GM21515 (cell line): ENCODE measurements at regions not wholly inside any gene's neighbourhood (a gene's known extent, or its start where the extent isn't known, plus 50 kb on each side); places are given as distances from the start of the nearest gene placed in this dataset.
"Not testable (repeated sequence)": the region's sequence is repeated elsewhere in the genome, so short reads cannot be mapped to it uniquely, and the experiment has no call there.

Experiments
- ATAC-seq: cut with Tn5 transposase; IDR thresholded peaks from one replicate; pipeline ENCODE4 v1.9.1; 2021; ENCODE audit not compliant: unreplicated experiment

DNA sequence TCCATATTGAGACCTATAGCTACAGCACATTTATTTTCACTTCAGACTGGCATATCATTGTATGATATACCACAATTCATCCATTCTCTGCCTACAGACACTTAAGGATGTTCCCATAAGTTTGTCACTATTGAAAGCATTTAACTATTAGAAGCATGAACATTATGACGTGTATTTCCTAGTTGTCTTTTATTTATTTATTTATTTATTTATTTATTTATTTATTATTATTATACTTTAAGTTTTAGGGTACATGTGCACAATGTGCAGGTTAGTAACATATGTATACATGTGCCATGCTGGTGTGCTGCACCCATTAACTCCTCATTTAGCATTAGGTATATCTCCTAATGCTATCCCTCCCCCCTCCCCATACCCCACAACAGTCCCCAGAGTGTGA is 448.0 kb downstream of the TMEM232 start:
- ATAC-seq: not testable (repeated sequence)

DNA sequence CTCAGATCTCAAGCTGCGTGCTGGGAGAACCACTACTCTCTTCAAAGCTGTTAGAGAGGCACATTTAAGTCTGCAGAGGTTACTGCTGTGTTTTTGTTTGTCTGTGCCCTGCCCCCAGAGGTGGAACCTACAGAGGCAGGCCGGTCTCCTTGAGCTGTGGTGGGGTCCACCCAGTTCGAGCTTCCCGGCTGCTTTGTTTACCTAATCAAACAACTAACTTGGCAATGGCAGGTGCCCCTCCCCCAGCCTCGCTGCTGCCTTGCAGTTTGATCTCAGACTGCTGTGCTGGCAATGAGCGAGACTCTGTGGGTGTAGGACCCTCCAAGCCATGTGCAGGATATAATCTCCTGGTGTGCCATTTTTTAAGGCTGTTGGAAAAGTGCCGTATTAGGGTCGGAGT is 442.4 kb downstream of the TMEM232 start:
- ATAC-seq: not testable (repeated sequence)

DNA sequence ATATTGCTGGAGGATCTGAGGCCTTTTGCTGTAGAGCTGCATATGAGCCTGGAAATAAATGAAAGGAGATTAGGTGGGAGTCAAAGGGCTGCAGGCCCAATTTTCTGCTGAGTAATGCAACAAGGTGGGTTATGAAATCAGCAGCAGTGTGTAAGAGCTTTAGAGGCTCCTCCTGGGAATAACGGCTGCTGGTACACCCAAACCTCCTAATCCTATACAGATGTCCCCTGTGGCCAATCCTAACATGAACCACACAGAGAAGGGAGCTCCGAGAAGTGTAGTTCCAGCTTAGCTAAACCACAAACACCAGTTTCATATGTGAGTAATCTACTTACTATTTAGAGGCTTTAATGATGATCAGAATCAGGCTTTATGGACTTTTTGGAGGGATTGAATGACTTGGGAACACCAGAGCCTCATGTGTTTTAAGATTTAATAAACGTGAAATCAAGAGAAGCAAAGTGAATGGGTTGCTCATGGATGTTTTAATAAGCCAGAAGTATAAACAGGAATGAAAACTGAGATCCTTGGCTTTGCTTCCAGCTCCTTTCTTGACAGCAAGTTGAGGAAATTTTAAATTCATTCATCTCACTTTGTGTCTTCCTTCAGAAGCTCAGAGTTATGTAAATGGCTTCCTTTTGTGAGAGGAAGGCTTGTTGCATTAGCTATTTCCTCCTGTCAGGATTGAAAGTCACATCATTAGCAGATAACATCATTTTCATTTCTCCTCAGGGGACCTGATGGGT is 437.5 kb downstream of the TMEM232 start:
- no peak for ATAC-seq

DNA sequence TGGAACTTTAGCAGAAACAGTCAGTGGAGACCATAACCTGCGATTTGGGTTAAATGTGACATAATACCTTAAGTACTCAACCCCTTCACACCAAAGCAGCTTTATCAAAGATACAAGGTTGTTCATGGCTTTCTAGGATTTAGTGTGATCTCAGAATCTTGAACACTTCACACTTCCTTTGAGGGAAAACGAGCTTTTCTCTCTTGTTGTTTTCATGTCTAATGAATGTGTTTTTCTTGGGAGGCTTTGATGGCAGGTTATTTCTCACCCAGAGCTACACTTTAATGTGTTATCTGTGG is 437.0 kb downstream of the TMEM232 start:
- ATAC-seq: no peak

DNA sequence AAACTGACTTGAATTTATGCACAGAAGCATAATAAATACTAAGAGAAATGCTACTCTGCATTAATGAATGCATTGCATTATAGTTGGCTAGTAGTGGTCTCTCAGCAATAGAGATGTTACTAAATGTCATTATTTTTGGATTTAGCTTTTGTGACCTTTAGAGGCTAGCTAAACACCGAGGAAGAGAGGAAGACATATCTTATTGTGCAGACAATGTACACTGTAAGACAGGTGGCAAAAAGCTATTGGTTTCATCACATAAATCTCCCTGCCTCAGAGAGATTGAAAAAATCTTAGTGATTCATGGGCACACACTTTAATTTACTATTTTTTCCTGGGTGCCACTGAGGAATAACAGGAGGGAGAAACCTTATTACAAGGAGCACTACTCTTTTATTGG is 435.9 kb downstream of the TMEM232 start:
- no peak for ATAC-seq

DNA sequence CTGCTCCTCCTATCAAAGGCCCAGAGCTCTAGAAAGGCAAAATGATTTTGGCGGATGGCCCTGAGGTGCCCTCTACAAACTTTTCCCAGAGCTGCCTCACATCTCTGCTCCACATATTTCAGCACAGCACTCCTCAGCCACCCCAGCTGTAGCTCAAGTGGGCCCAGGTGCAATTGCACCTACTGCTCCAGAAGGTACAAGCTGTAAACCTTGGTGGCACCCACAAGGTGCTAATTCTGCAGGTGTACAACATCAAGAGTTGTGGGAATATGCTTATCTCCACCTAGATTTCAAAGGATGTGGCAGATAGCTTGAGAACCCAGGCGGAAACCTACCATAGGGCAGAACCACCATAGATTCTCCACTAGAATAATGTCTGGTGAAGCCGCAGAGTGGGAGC is 432.2 kb downstream of the TMEM232 start:
- no peak for ATAC-seq

DNA sequence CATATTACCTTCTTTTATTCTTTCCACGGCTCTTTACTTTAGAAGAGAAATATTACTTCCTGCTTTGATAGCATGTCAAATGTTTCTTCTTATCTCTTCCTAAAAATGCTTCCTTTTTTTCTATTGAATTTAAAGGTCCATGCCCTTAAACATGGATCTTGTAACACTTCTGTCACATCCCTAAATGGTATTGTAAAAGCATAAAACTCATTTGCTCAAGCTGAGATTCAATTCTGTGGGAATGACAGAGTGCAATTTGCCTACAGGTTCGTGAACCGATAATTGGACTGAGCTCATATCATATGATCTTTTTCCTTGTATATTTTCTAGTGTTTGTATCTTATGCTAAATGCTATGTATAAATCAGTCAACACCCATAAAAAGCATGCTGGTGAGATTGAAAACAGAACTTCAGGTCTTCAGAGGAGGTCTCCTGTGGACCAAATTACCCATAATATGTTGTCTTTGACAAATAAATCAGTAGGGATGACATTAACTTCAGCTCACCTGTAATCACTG is 429.3 kb downstream of the TMEM232 start:
- ATAC-seq: no peak

DNA sequence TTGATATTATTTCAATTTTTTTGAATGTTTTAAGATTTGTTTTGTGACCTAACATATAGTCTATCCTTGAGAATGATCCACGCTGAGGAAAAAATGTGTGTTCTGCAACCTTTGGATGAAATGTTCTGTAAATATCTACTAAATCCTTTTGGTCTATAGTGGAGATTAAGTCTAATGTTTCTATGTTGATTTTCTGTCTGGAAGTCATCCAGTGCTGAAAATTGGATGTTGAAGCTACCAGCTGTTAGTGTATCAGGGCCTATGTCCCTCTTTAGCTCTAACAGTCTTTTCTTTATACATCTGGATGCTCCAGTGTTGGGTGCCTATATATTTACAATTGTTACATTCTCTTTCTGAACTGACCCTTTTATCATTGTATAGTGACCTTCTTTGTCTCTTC is 422.3 kb downstream of the TMEM232 start:
- ATAC-seq: no peak

DNA sequence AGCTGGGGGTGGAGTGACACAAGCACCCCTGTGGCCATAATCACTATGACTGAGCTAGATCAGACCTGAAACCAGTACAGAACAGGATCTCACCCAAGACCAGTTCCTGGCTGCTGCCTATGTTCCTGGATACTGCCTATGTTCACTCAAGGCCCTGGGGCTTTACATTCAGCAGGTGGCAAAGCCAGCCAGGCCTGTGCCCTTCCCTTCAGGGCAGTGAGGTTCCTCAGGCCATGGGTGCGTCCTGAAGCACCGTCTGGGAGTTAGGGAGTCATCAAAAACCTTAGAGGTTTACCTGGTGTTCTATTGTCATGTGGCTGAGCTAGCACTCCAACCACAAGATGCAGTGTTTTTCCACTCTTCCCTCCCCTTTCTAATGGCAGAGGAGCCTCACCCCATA is 419.8 kb downstream of the TMEM232 start:
- no peak for ATAC-seq

DNA sequence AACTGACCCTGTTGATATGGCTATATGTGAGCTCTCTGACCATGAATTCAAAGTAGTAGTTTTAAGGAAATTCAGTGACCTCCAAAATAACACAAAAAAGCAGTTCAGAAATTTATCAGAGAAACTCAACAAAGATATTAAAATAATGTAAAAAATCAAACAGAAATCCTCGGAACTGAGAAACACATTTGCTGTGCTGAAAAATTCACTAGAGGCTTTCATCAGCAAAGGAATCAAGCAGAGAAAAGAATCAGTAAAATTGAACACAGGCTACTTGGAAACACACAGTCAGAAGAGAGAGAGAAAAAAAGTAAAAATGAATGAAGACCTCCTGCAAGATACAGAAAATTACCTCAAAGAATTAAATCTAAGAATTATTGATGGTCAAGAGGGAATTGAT is 417.2 kb downstream of the TMEM232 start:
- ATAC-seq: no peak

DNA sequence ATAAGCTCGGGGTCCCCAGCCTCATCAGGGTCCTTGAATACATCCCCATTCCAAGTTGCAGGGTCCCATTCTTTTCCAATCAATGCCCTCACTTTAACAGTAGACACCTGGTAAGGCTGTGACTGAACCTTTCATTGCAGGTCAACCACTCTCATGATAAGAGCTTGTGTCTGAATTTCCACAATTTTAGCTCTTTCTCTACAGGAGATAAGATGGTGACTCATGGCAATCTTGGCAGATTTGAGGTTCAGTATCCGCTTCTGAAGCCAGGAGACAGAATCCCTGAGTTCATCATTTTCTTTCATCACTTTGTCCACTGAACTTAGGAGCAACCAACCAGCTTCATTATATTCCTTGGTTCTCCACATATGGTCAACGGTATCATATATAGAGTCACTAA is 409.9 kb downstream of the TMEM232 start:
- not testable (repeated sequence) for ATAC-seq

DNA sequence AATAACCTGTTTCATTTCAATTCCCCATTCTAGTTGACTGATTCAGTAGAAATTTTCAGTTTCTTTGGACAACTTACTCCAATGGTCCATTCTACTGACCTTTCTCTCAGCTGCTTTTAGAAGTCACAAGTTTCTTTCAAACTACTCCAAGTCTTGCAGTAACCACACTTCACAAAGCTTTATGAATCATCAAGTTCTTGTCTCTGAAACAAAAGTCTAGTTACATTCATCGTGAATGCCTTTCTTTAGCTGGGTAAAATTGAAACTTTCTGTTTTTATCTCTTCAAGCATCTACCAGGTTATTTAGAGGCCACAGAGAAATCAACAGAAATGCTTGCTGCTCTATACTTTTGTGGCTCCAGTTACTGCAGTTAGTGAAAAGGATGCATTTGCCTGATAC is 405.4 kb downstream of the TMEM232 start:
- no peak for ATAC-seq

DNA sequence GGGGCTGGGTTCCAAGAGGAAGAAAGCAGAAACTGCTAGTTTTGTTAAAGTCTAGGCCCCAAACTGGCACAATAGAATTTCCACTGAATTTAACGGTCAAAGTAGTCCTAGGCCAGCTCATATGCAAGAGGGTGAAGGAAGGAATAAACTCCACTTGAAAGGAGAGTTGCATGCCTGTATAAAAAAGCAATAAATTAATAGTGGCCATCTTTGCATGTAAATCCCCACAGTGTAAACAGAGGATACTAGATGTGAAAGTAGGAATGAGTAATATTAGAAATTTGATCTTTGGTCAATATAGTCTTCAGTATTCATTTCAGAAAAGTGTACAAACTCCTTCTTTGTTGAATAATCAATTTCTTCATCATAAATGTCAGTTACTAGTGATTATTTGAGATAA is 403.1 kb downstream of the TMEM232 start:
- ATAC-seq: no peak

DNA sequence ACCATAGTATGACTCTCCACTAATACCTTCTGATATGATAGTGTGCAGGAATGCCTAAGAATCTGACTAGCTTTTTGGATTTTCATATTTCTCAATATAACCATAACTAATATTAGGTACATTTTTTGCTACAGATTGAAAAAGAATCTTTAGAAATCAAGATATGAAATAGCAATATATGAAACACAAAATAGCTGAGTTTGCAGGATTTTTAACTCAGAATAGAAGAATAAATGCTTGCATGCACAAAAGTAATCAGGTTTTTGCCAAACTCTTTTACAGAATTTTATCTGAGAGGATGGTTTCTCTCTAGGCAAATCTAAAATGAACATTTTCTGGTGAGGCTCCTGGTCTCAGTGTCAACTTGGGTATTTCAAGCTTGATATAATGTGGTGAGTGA is 402.6 kb downstream of the TMEM232 start:
- no peak for ATAC-seq

DNA sequence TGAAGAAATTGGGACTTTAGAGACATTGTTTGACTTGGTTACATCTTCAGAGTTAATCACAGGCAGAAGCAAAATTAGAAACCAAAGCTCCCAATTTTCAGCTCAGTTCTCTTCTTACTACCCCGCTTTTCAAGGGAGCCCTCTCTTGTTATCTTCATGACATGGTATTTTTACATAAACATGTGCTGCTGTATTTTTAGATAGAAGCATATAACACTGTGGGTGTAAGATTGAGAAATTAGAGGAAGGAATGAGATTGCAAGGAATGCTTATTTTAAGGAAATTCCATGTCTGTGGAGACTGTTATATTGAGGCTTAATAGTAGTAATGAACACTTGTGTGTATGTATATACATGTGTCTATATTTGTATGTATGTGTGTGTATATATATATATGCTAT is 401.6 kb downstream of the TMEM232 start:
- ATAC-seq: no peak

DNA sequence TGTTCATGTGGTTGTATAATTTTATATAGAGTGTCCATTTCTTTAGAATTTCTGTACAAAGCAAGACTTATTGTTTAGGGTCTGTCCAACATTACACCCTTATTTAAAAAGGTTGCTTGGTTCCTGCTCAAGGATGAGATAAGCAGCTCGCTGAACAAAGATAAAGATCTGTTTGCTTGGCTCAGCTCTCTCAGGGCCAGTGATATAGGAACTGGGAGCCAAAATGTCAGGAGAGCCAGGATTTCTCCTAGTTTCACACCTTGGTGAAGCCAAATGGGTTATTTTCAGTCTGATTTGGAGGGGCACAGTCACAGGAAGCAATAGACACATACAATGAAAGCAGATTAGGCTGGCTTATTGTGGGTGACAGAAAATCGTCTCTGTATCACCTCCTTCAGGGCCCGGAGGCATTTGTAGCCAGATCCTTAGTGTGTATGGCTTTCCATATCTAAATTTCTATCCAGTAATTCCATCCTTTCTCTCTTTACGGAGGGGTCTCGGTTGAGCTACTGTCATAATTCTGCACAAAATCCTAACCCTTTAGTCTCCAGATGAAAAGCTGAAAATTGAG is 396.4 kb downstream of the TMEM232 start:
- no peak for ATAC-seq

DNA sequence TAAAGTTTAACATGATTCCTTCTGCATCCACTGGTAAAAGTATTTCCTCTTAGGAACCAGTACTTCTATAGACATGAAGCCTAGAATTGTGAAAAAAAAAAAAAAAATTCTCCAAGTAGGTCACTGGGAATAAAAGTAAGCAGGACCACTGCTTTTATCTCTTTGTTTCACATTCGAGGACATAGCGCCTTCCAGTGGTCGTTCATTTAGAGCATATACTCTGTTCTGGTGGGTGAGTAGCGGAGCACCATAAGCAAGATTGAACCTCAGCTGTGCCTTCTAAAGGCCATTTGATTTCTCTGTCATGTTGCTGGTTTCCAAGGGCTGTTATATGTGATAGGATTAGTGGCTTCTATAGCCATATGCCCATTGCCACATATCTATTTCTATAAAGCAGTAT is 393.1 kb downstream of the TMEM232 start:
- no peak for ATAC-seq

DNA sequence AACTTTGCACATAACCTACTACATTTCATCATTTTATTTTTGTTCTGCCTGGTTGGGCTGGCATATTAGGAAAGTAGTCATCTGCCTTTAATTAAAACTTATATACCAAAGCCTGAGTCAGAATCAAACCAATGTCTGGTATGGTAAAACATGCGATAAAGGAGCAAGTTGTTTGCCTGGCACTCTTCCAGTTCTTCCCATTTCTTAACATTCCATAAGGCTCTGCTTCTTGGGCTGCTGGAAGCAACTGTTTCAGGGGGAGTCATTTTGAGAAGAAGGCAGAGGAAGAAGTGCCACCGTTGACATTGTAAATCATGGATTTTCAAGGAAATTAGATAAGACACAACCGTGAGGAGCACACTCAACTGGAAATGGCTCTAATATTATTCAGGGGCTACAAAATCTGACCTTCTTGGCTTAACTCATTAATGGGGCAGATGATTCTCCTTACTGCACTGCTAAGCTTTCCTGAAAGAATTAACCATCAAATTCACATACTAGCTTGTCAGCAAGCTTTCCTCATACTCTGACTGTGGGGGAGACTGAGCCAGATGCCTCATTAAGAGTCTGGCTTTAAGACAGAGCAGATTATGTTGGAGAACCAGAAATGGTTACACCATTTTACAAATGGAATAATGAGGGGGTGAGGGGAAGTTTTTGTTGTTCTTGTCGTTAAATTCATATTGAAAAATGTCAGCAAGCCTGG is 391.0 kb downstream of the TMEM232 start:
- no peak for ATAC-seq

DNA sequence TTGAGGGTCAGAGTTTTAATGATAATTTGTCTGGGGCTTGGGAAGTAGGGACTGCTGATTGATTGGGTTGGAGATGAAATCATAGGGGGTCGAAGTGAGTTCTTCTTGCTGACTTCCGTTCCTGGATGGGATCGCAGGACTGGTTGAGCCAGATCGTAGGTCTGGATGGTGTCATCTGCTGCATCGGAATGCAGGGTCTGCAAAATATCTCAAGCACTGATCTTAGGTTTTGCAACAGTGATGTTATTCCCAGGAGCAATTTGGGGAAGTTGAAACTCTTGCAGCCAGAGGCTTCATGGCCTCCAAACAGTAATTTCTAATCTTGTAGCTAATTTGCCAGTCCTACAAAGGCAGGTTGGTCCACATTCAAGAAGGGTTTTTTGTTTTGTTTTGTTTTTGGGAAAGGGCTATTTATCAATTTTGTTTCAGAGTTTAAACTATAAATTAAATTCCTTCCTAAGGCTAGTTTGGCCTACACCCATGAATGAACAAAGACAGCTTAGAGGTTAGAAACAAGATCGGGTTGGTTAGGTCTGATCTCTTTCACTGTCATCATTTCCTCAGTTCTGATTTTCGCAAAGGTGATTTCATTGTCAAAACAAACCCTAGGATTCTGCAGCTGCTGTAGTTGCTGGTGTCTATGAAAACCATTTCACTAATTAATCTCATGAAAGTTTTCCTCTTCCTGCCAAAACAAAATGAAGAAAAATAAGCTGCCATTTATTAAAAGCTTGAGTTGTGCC is 388.0 kb downstream of the TMEM232 start:
- no peak for ATAC-seq

DNA sequence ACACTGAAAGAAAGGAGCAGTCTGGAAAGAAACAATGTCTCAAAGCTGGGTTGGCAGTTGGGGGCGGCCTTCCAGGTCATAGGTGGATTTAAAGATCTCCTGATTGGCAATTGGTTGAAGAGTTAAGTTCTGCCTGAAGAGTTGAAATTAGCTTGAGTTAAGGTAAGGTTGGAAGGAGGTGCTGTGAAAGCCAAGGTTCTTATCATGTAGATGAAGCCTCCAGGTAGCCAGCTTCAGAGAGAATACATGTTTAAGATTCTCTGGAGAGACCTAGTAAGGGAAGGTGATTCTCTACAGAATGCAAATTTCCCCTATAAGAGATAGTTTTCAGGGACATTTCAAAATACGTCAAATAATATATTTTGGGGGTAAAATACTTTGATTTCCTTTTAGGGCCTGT is 387.1 kb downstream of the TMEM232 start:
- no peak for ATAC-seq

DNA sequence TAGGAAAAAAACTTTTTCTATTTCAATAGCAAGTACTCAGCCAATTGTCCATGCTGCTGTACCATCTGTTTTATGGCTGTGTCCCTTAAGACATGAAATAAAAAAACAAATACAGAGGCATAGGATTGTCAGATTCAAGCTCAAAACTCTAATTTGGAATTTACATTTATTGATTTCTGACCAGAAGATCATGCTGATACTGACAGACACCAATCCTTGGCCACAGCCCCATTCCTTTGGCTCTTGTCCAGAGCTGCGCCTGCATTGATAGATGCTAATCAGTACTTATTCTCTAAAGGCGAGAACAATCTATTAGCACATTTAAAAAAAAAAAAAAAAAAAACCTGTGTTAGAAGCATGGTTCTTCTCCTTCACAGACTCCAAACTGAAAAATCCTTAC is 384.6 kb downstream of the TMEM232 start:
- no peak for ATAC-seq

DNA sequence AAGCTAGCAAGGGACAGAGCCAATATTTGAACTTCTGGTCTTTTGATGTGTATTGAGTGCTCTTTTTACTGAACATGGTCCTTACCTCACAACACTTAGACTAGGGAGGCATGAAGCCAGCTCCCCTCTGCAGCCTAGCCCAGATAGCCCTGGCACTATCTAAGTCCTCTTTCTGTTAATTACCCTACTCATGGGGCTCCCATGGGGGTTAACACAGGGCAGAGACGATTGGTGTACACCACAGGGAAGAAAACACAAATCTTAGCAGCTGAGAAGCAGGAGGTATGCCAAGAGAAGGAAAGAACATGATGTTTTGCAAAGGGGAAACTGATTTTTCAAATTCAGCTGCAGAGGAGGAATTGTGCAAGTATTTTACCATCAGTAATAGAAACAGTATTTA is 383.8 kb downstream of the TMEM232 start:
- no peak for ATAC-seq
